Kidney (tissue), 13 donors: ENCODE measurements at regions not wholly inside any gene's neighbourhood (a gene's known extent, or its start where the extent isn't known, plus 50 kb on each side); places are given as distances from the start of the nearest gene placed in this dataset.
A peak's percentile ranks its signal among the peaks of the same experiment; 100 is the strongest.

Experiments used
- DNase-seq, 5 donors: peaks; one replicate each; pipeline ENCODE4 v3.0.0-alpha.2; 2013 to 2020
- FAIRE-seq: peaks from 2 replicates; lab custom pipeline; 2012; peaks lifted over from hg19 to GRCh38; lab: Jason Lieb, UNC
- H3K27ac ChIP-seq, 2 donors: one replicate each; pipeline ENCODE4 v1.7.0; 2013; ENCODE audit warnings: low read depth in 2 of 2, low read length in 2 of 2, inconsistent platforms in 1 of 2
- H3K27me3 ChIP-seq: one replicate; pipeline ENCODE4 v1.7.1; 2013; ENCODE audit warnings: low read length, inconsistent platforms; ENCODE audit not compliant: control insufficient read depth, insufficient read depth
- H3K36me3 ChIP-seq, 3 donors: one replicate each; pipeline versions ENCODE4 v1.7.0 to v1.7.1; 2013; ENCODE audit warnings: low read length in 3 of 3, control low read depth in 1 of 3, inconsistent platforms in 1 of 3; ENCODE audit not compliant: insufficient read depth in 3 of 3, control insufficient read depth in 2 of 3
- H3K4me1 ChIP-seq, 3 donors: one replicate each; pipeline versions ENCODE4 v1.7.0 to v1.7.1; 2013; ENCODE audit warnings: low read length in 3 of 3, inconsistent platforms in 1 of 3, low read depth in 1 of 3; ENCODE audit not compliant: control insufficient read depth in 2 of 3, insufficient read depth in 2 of 3
- H3K4me3 ChIP-seq, 3 donors: one replicate each; pipeline versions ENCODE4 v1.7.0 to v1.8.1; 2013; ENCODE audit warnings: low read length in 3 of 3, control low read depth in 1 of 3, inconsistent platforms in 1 of 3
- H3K9ac ChIP-seq, 3 donors: one replicate each; pipeline versions ENCODE4 v1.7.0 to v1.7.1; 2013; ENCODE audit warnings: low read length in 3 of 3, control low read depth in 1 of 3, inconsistent platforms in 1 of 3
- H3K9me3 ChIP-seq, 3 donors: one replicate each; pipeline versions ENCODE4 v1.7.0 to v1.7.1; 2013; ENCODE audit warnings: low read length in 3 of 3, control low read depth in 1 of 3, inconsistent platforms in 1 of 3; ENCODE audit not compliant: control insufficient read depth in 2 of 3, insufficient read depth in 1 of 3
- intact Hi-C: fragments of 100-400 bp; cut with DNase I; formaldehyde crosslinking; loops from one replicate; pipeline ENCODE4 v1.11.1; 2022
- TF ChIP-seq, protein P1 (sequence below): IDR thresholded peaks from 3 replicates; pipeline ENCODE4 v1.5.1; 2012; ENCODE audit warnings: mild to moderate bottlenecking, moderate library complexity, borderline replicate concordance; ENCODE audit not compliant: insufficient read depth; ENCODE audit errors: extremely low read depth
- donor health status: control.
- donor health status: control.
- donor health status: control.
- donor health status: control.
- donor health status: control.
- donor health status: DM: yes; HTN: yes; CAD: no.
- donor health status: Normal renal cell carcinoma (clear cell type).

DNA sequence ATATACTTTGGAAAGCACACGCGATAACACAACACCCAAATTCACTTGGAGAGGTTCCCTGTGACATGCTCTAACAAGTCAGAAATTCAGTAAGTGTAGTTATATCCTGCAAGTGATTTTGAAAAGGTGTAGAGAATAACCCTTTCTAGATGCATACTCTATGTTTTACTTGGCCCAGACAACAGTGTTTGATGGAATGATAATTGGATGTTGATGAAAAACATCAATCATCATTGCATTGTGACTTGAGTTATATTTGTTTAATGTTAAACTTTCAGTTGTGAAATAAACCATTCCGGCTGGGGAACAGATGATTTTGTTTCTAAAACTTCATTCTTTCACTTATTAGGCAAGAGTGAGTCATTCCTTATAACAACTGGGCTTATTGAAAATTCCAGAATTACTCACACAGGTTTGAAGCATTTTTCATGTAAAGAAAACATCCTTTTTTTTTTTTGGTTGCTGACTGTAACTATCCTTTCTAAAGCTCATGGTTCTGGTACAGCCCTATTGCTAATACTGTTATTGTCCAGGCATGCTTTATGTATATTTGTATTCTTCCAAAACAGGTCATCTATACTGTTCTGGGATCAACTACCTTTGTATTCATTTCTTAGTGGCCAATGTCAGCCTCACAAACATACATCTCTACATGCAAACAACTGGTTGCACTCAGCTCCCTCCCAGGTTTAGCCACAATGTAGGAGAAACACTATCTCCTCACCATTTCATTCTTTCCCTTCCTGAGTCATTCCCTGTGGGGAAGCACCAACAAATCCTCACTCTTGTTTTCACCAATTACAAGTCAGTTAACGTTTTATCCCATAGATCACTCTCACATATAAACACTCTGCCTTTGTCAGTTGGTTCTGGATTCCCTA lies 121.2 kb upstream of the LRIG3 start:
- H3K4me3 ChIP-seq, result no peak overlapping the region
- TF ChIP-seq, protein P1, sequence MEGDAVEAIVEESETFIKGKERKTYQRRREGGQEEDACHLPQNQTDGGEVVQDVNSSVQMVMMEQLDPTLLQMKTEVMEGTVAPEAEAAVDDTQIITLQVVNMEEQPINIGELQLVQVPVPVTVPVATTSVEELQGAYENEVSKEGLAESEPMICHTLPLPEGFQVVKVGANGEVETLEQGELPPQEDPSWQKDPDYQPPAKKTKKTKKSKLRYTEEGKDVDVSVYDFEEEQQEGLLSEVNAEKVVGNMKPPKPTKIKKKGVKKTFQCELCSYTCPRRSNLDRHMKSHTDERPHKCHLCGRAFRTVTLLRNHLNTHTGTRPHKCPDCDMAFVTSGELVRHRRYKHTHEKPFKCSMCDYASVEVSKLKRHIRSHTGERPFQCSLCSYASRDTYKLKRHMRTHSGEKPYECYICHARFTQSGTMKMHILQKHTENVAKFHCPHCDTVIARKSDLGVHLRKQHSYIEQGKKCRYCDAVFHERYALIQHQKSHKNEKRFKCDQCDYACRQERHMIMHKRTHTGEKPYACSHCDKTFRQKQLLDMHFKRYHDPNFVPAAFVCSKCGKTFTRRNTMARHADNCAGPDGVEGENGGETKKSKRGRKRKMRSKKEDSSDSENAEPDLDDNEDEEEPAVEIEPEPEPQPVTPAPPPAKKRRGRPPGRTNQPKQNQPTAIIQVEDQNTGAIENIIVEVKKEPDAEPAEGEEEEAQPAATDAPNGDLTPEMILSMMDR, result no peak
- FAIRE-seq (no peak), DNase-seq (no peak)
- H3K27me3 ChIP-seq, result no peaks in the 10 kb centered on the region
- peaks cover 0 to 5% (median 2%) of the 10 kb centered on the region in 3 donors for H3K4me1 ChIP-seq
- no peak overlapping the region for H3K27ac ChIP-seq
- H3K36me3 ChIP-seq, result no peaks in the 10 kb centered on the region
- H3K9ac ChIP-seq, result no peak overlapping the region
- intact Hi-C loops, result no loop called here
- no peaks in the 10 kb centered on the region for H3K9me3 ChIP-seq

DNA sequence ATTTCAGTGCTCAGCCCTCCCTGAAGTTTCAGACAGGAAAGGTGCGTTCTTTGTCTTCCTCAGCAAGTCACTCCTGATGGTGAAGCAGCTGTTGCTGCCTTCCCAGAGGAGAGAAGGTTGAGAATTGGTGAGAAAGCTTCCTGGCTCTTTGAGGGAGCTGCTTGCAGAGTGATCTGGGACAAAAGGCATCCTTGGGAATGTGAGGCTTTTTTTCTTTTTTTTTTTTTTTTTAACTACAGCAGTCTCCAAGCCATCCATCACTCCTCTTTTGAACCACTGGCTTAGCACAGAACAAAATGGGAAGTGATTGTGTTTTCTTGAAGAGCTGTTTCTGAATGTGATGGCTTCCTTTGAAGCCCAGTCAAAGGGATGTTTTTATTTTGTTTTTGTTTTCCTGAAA lies 120.4 kb upstream of the LRIG3 start:
- peaks cover 0 to 5% (median 2%) of the 10 kb centered on the region in 3 donors for H3K4me1 ChIP-seq
- no peak overlapping the region for H3K9ac ChIP-seq
- no peaks in the 10 kb centered on the region for H3K36me3 ChIP-seq
- TF ChIP-seq, protein P1, result no peak
- no peak for FAIRE-seq
- peak in 3 of 5 donors; percentile 13 to 77 (median 46) for DNase-seq
- no peaks in the 10 kb centered on the region for H3K27me3 ChIP-seq
- no peak overlapping the region for H3K27ac ChIP-seq
- no peaks in the 10 kb centered on the region for H3K9me3 ChIP-seq
- no peak overlapping the region for H3K4me3 ChIP-seq
- intact Hi-C loops, result no loop called here

DNA sequence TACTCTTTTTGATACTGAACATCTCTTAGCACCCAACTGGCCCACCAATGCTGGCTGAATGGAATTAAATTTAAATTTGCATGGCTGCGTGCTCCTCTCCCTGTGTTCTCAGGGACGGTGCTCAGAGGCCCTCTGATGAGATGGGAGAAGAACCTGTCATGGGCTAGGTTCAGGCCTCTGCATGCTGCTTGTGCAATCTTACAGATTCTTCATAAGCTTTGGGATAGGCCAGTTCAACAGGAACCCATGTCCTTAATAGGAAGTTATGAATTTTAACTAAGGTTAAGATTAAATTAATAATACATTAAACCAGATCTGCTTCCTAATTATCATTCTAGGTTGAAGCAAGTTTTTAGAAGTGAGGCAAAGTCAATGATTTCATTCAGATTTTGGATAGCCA lies 119.7 kb upstream of the LRIG3 start:
- no peak overlapping the region for H3K27ac ChIP-seq
- FAIRE-seq, result no peak
- no peak overlapping the region for H3K9ac ChIP-seq
- TF ChIP-seq, protein P1, result no peak
- H3K4me3 ChIP-seq, result no peak overlapping the region
- H3K9me3 ChIP-seq, result no peaks in the 10 kb centered on the region
- intact Hi-C loops, result no loop called here
- H3K36me3 ChIP-seq, result no peaks in the 10 kb centered on the region
- peaks cover 0 to 5% (median 2%) of the 10 kb centered on the region in 3 donors for H3K4me1 ChIP-seq
- no peaks in the 10 kb centered on the region for H3K27me3 ChIP-seq
- DNase-seq, result no peak
